AG09309 (cell line): ENCODE measurements at regions not wholly inside any gene's neighbourhood (a gene's known extent, or its start where the extent isn't known, plus 50 kb on each side); places are given as distances from the start of the nearest gene placed in this dataset.

Experiments used
- DNase-seq: peaks from one replicate; pipeline ENCODE4 v3.0.0-alpha.2; 2010; ENCODE audit warnings: low read depth
- H3K4me3 ChIP-seq: 2 replicates; pipeline ENCODE4 v1.5.1; 2011; ENCODE audit warnings: mild to moderate bottlenecking, low read depth, low read length, moderate library complexity; ENCODE audit not compliant: control insufficient read depth
- CTCF ChIP-seq: IDR thresholded peaks from 2 replicates; pipeline ENCODE4 v1.5.1; 2011; ENCODE audit warnings: mild to moderate bottlenecking, low read depth, low read length, inconsistent platforms; ENCODE audit not compliant: insufficient read depth, control insufficient read depth; ENCODE audit errors: missing control alignments

- no peak for TF ChIP-seq CTCF
- no peak for DNase-seq
These were observed 222.9 kb upstream of the LMO3 start for GRCh38 chr12:16828891-16829290.

GRCh38 chr12:16807731-16808130 is 201.8 kb upstream of the LMO3 start:
- no peak for DNase-seq
- H3K4me3 ChIP-seq: no peak overlapping the region
- no peak for TF ChIP-seq CTCF

More at GRCh38 chr12:16828891-16829290, 222.9 kb upstream of the LMO3 start:
- H3K4me3 ChIP-seq: no peak overlapping the region

- H3K4me3 ChIP-seq: no peak overlapping the region
- no peak for DNase-seq
- TF ChIP-seq CTCF: no peak
These were observed 190.2 kb upstream of the LMO3 start for GRCh38 chr12:16796168-16796567.

GRCh38 chr12:16789204-16789790 is 183.3 kb upstream of the LMO3 start:
- no peak for TF ChIP-seq CTCF
- DNase-seq: no peak
- H3K4me3 ChIP-seq: no peak overlapping the region

- no peak for DNase-seq
- H3K4me3 ChIP-seq: no peak overlapping the region
- TF ChIP-seq CTCF: no peak
These were observed 182.7 kb upstream of the LMO3 start for GRCh38 chr12:16788506-16789203.

GRCh38 chr12:16785953-16786352 is 180.0 kb upstream of the LMO3 start:
- no peak overlapping the region for H3K4me3 ChIP-seq
- DNase-seq: no peak
- TF ChIP-seq CTCF: no peak
